Panc1 (cell line): ENCODE measurements at regions not wholly inside any gene's neighbourhood (a gene's known extent, or its start where the extent isn't known, plus 50 kb on each side); places are given as distances from the start of the nearest gene placed in this dataset.
"Not testable (repeated sequence)": the region's sequence is repeated elsewhere in the genome, so short reads cannot be mapped to it uniquely, and the experiment has no call there.

ENCODE experiments used
- CTCF ChIP-seq: fragments of 450-650 bp; IDR thresholded peaks from 2 replicates; pipeline ENCODE4 v1.5.1; 2017; ENCODE audit warnings: mild to moderate bottlenecking
- REST ChIP-seq, 2 experiments: IDR thresholded peaks; 2 replicates each; pipeline ENCODE4 v1.6.1; 2011 to 2012; ENCODE audit warnings: low read depth in 2 of 2, control low read depth in 1 of 2, low read length in 1 of 2, mild to moderate bottlenecking in 1 of 2, moderate library complexity in 1 of 2; ENCODE audit not compliant: insufficient read depth in 1 of 2
- SIN3A ChIP-seq: IDR thresholded peaks from 2 replicates; pipeline ENCODE4 v1.6.1; 2012; ENCODE audit warnings: low read depth, mild to moderate bottlenecking, low read length, moderate library complexity, borderline replicate concordance; ENCODE audit not compliant: insufficient read depth
- TCF7L2 ChIP-seq: IDR thresholded peaks from 2 replicates; pipeline ENCODE4 v1.6.1; 2011; ENCODE audit warnings: mild to moderate bottlenecking, low read depth, low read length, inconsistent platforms

- not testable (repeated sequence) for TF ChIP-seq CTCF; TCF7L2; SIN3A; REST (IDR thresholded peaks at IDR 0.05; ENCODE audit: insufficient read depth in 1 of 2, low read depth in 2 of 2, low read length in 1 of 2)
Measured at GRCh38 chr4:9610321-9610720, 166.1 kb downstream of the DEFB131A start.
